Stimulated activated naive B cell treated with anti-CD40 and anti-IgM and Interleukin-4, amounts not matched to agents 10 μg/mL and 1 μg/mL and 100 μg/mL, for 72 hours (primary cell): ENCODE measurements at regions not wholly inside any gene's neighbourhood (a gene's known extent, or its start where the extent isn't known, plus 50 kb on each side); places are given as distances from the start of the nearest gene placed in this dataset.

Experiments
- ATAC-seq, 2 donors: fragments of 150-1000 bp; cut with Tn5 transposase; replicated peaks; 2 replicates each; pipeline ENCODE4 v1.10.0; 2021; ENCODE audit warnings: moderate library complexity in 1 of 2
- DNase-seq: peaks from one replicate; pipeline ENCODE4 v3.0.0; 2021
- H3K27ac Mint-ChIP-seq: one replicate; pipeline ENCODE4 v1.8.0; 2022; ENCODE audit warnings: mild to moderate bottlenecking, mixed read lengths
- H3K27me3 Mint-ChIP-seq, 2 donors: one replicate each; pipeline ENCODE4 v1.8.0; 2022; ENCODE audit warnings: mixed read lengths in 2 of 2
- H3K36me3 Mint-ChIP-seq, 2 donors: one replicate each; pipeline ENCODE4 v1.8.0; 2022; ENCODE audit warnings: mixed read lengths in 2 of 2, mild to moderate bottlenecking in 1 of 2
- H3K4me1 Mint-ChIP-seq, 2 donors: one replicate each; pipeline ENCODE4 v1.8.0; 2022; ENCODE audit warnings: mixed read lengths in 2 of 2, mild to moderate bottlenecking in 1 of 2
- H3K4me3 Mint-ChIP-seq, 2 donors: one replicate each; pipeline ENCODE4 v1.8.0; 2022; ENCODE audit warnings: mild to moderate bottlenecking in 2 of 2, mixed read lengths in 2 of 2, moderate library complexity in 1 of 2
- H3K9me3 Mint-ChIP-seq, 2 donors: one replicate each; pipeline ENCODE4 v1.8.0; 2022; ENCODE audit warnings: mixed read lengths in 2 of 2, mild to moderate bottlenecking in 1 of 2

GRCh38 chr4:1503583-1504471 lies 97.6 kb upstream of the NKX1-1 start:
- Mint-ChIP-seq H3K4me1 (no peaks in the 10 kb centered on the region), H3K36me3 (no peaks in the 10 kb centered on the region), H3K27ac (no peak overlapping the region), H3K4me3 (no peak overlapping the region), H3K9me3 (no peaks in the 10 kb centered on the region), H3K27me3 (peaks cover 23 to 26% of the 10 kb centered on the region in 2 donors)
- DNase-seq: no peak
- ATAC-seq: no peak

- H3K9me3 Mint-ChIP-seq: no peaks in the 10 kb centered on the region
- H3K4me3 Mint-ChIP-seq: no peak overlapping the region
- peaks cover 19 to 20% of the 10 kb centered on the region in 2 donors for H3K27me3 Mint-ChIP-seq
- H3K27ac Mint-ChIP-seq: no peak overlapping the region
- H3K4me1 Mint-ChIP-seq: no peaks in the 10 kb centered on the region
- no peak for DNase-seq
- no peak for ATAC-seq
- H3K36me3 Mint-ChIP-seq: no peaks in the 10 kb centered on the region
These were observed 96.7 kb upstream of the NKX1-1 start for GRCh38 chr4:1502976-1503375.

- DNase-seq: no peak
- Mint-ChIP-seq H3K36me3 (no peaks in the 10 kb centered on the region), H3K27me3 (peaks cover 14 to 16% of the 10 kb centered on the region in 2 donors), H3K4me1 (no peaks in the 10 kb centered on the region), H3K27ac (no peak overlapping the region), H3K9me3 (no peaks in the 10 kb centered on the region), H3K4me3 (no peak overlapping the region)
- no peak for ATAC-seq
These were observed 96.3 kb upstream of the NKX1-1 start for GRCh38 chr4:1502501-1502886.

GRCh38 chr4:1501754-1502500 lies 95.7 kb upstream of the NKX1-1 start:
- DNase-seq (no peak), ATAC-seq (no peak)
- Mint-ChIP-seq H3K27ac (no peak overlapping the region), H3K36me3 (no peaks in the 10 kb centered on the region), H3K9me3 (no peaks in the 10 kb centered on the region), H3K4me1 (no peaks in the 10 kb centered on the region), H3K4me3 (no peak overlapping the region), H3K27me3 (peaks cover 8 to 13% of the 10 kb centered on the region in 2 donors)

GRCh38 chr4:1500966-1501753 lies 94.9 kb upstream of the NKX1-1 start:
- ATAC-seq (no peak), DNase-seq (no peak)
- no peak overlapping the region for H3K27ac Mint-ChIP-seq
- peaks cover 2 to 8% of the 10 kb centered on the region in 2 donors for H3K27me3 Mint-ChIP-seq
- H3K4me1 Mint-ChIP-seq: no peaks in the 10 kb centered on the region
- no peaks in the 10 kb centered on the region for H3K9me3 Mint-ChIP-seq
- no peaks in the 10 kb centered on the region for H3K36me3 Mint-ChIP-seq
- H3K4me3 Mint-ChIP-seq: no peak overlapping the region

- H3K4me3 Mint-ChIP-seq: no peak overlapping the region
- H3K27me3 Mint-ChIP-seq: peaks cover 0 to 4% of the 10 kb centered on the region in 2 donors
- no peaks in the 10 kb centered on the region for H3K36me3 Mint-ChIP-seq
- no peak for ATAC-seq
- no peak for DNase-seq
- no peaks in the 10 kb centered on the region for H3K9me3 Mint-ChIP-seq
- H3K27ac Mint-ChIP-seq: no peak overlapping the region
- no peaks in the 10 kb centered on the region for H3K4me1 Mint-ChIP-seq
These were observed 94.2 kb upstream of the NKX1-1 start for GRCh38 chr4:1500231-1500965.

GRCh38 chr4:1499465-1499864 lies 93.2 kb upstream of the NKX1-1 start:
- Mint-ChIP-seq H3K36me3 (no peaks in the 10 kb centered on the region), H3K9me3 (no peaks in the 10 kb centered on the region), H3K27ac (no peak overlapping the region), H3K4me3 (no peak overlapping the region), H3K27me3 (peaks cover under 1 to 6% of the 10 kb centered on the region in 2 donors), H3K4me1 (no peaks in the 10 kb centered on the region)
- DNase-seq: no peak
- ATAC-seq: no peak

GRCh38 chr4:1497189-1497801 lies 91.1 kb upstream of the NKX1-1 start:
- no peaks in the 10 kb centered on the region for H3K9me3 Mint-ChIP-seq
- H3K27ac Mint-ChIP-seq: no peak overlapping the region
- no peak for ATAC-seq
- H3K4me3 Mint-ChIP-seq: no peak overlapping the region
- no peak for DNase-seq
- no peaks in the 10 kb centered on the region for H3K4me1 Mint-ChIP-seq
- peaks cover 5 to 18% of the 10 kb centered on the region in 2 donors for H3K27me3 Mint-ChIP-seq
- H3K36me3 Mint-ChIP-seq: no peaks in the 10 kb centered on the region

GRCh38 chr4:1496116-1496642 lies 89.9 kb upstream of the NKX1-1 start:
- no peak overlapping the region for H3K4me3 Mint-ChIP-seq
- ATAC-seq: no peak
- DNase-seq: no peak

GRCh38 chr4:1495416-1496115 lies 89.3 kb upstream of the NKX1-1 start:
- H3K36me3 Mint-ChIP-seq: no peaks in the 10 kb centered on the region
- no peaks in the 10 kb centered on the region for H3K4me1 Mint-ChIP-seq
- ATAC-seq: no peak
- peaks cover 5 to 29% of the 10 kb centered on the region in 2 donors for H3K27me3 Mint-ChIP-seq
- no peak overlapping the region for H3K4me3 Mint-ChIP-seq
- no peak for DNase-seq
- no peak overlapping the region for H3K27ac Mint-ChIP-seq
- no peaks in the 10 kb centered on the region for H3K9me3 Mint-ChIP-seq

More at GRCh38 chr4:1496116-1496642, 89.9 kb upstream of the NKX1-1 start:
- Mint-ChIP-seq H3K4me1 (no peaks in the 10 kb centered on the region), H3K27ac (no peak overlapping the region), H3K9me3 (no peaks in the 10 kb centered on the region), H3K36me3 (no peaks in the 10 kb centered on the region), H3K27me3 (peaks cover 5 to 29% of the 10 kb centered on the region in 2 donors)

GRCh38 chr4:1494416-1495315 lies 88.4 kb upstream of the NKX1-1 start:
- Mint-ChIP-seq H3K9me3 (no peaks in the 10 kb centered on the region), H3K4me3 (no peak overlapping the region), H3K4me1 (no peaks in the 10 kb centered on the region), H3K36me3 (no peaks in the 10 kb centered on the region), H3K27ac (no peak overlapping the region), H3K27me3 (peaks cover 8 to 34% of the 10 kb centered on the region in 2 donors)
- ATAC-seq: no peak
- no peak for DNase-seq
